SK-N-SH (cell line): ENCODE measurements at regions not wholly inside any gene's neighbourhood (a gene's known extent, or its start where the extent isn't known, plus 50 kb on each side); places are given as distances from the start of the nearest gene placed in this dataset.

ENCODE experiments used
- EP300 ChIP-seq, 2 experiments: IDR thresholded peaks; 2 replicates each; pipeline versions ENCODE4 v1.4.0 to v1.6.1; 2012; ENCODE audit warnings: borderline replicate concordance in 1 of 2, low read depth in 1 of 2, low read length in 1 of 2
- MXI1 ChIP-seq: IDR thresholded peaks from 2 replicates; pipeline ENCODE4 v1.6.1; 2012; ENCODE audit warnings: mild to moderate bottlenecking, low read depth, low read length, improper control_type of control experiment
- NRF1 ChIP-seq: IDR thresholded peaks from 2 replicates; pipeline ENCODE4 v1.6.1; 2012; ENCODE audit warnings: low read depth, mild to moderate bottlenecking, low read length
- SIN3A ChIP-seq: IDR thresholded peaks from 2 replicates; pipeline ENCODE4 v1.6.1; 2012; ENCODE audit warnings: low read depth, mild to moderate bottlenecking, low read length, moderate library complexity, borderline replicate concordance
- TF ChIP-seq, protein P1 (sequence below): IDR thresholded peaks from 2 replicates; pipeline ENCODE4 v1.6.1; 2012; ENCODE audit warnings: mild to moderate bottlenecking, low read depth, low read length, moderate library complexity

DNA sequence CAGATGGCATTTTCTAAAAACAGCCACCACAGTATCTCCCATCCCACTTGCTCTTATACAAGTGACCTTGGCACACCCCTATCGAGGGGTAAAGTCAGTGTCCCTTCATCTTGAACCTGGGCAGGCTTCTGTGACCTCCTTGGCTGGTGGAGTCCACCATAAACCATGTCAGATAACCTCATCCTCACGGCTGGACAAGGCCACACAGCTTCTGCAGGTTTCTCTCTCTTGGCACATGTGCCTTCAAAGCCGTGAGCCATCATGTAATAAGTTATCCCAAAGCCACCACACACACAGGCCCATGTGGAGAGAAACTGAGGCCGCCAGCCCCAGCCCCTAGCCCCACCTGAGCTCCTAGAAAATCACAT is 105.4 kb downstream of the SNX5 start:
- TF ChIP-seq NRF1, result no peak
- no peak for TF ChIP-seq EP300 (IDR thresholded peaks at IDR 0.05; ENCODE audit: borderline replicate concordance in 1 of 2, low read depth in 1 of 2, low read length in 1 of 2)
- TF ChIP-seq SIN3A, result no peak
- TF ChIP-seq MXI1, result no peak
- TF ChIP-seq, protein P1, sequence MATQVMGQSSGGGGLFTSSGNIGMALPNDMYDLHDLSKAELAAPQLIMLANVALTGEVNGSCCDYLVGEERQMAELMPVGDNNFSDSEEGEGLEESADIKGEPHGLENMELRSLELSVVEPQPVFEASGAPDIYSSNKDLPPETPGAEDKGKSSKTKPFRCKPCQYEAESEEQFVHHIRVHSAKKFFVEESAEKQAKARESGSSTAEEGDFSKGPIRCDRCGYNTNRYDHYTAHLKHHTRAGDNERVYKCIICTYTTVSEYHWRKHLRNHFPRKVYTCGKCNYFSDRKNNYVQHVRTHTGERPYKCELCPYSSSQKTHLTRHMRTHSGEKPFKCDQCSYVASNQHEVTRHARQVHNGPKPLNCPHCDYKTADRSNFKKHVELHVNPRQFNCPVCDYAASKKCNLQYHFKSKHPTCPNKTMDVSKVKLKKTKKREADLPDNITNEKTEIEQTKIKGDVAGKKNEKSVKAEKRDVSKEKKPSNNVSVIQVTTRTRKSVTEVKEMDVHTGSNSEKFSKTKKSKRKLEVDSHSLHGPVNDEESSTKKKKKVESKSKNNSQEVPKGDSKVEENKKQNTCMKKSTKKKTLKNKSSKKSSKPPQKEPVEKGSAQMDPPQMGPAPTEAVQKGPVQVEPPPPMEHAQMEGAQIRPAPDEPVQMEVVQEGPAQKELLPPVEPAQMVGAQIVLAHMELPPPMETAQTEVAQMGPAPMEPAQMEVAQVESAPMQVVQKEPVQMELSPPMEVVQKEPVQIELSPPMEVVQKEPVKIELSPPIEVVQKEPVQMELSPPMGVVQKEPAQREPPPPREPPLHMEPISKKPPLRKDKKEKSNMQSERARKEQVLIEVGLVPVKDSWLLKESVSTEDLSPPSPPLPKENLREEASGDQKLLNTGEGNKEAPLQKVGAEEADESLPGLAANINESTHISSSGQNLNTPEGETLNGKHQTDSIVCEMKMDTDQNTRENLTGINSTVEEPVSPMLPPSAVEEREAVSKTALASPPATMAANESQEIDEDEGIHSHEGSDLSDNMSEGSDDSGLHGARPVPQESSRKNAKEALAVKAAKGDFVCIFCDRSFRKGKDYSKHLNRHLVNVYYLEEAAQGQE, result no peak
